Epithelial cell of proximal tubule (primary cell): ENCODE measurements at regions not wholly inside any gene's neighbourhood (a gene's known extent, or its start where the extent isn't known, plus 50 kb on each side); places are given as distances from the start of the nearest gene placed in this dataset.

ENCODE experiments used
- DNase-seq: peaks from one replicate; pipeline ENCODE4 v3.0.0-alpha.2; 2011; ENCODE audit warnings: low read depth
- H3K4me3 ChIP-seq: 2 replicates; pipeline ENCODE4 v1.5.1; 2011; ENCODE audit warnings: low read depth, mild to moderate bottlenecking, low read length
- CTCF ChIP-seq: conservative IDR thresholded peaks from 2 replicates; pipeline ENCODE4 v1.5.1; 2012; ENCODE audit warnings: low read depth, mild to moderate bottlenecking, low read length

GRCh38 chr2:239487272-239487671 lies 86.5 kb upstream of the HDAC4 start:
- TF ChIP-seq CTCF: no peak
- no peak for DNase-seq
- no peak overlapping the region for H3K4me3 ChIP-seq

- DNase-seq: no peak
- TF ChIP-seq CTCF: no peak
- H3K4me3 ChIP-seq: no peak overlapping the region
Observed at GRCh38 chr2:239485622-239486021, 84.8 kb upstream of the HDAC4 start.

- TF ChIP-seq CTCF: no peak
- no peak overlapping the region for H3K4me3 ChIP-seq
- no peak for DNase-seq
Observed at GRCh38 chr2:239484571-239485355, 83.9 kb upstream of the HDAC4 start.

GRCh38 chr2:239482778-239483712 lies 82.2 kb upstream of the HDAC4 start:
- H3K4me3 ChIP-seq: no peak overlapping the region
- TF ChIP-seq CTCF: no peak
- no peak for DNase-seq

- no peak for TF ChIP-seq CTCF
- no peak for DNase-seq
- no peak overlapping the region for H3K4me3 ChIP-seq
Observed at GRCh38 chr2:239479471-239479870, 78.7 kb upstream of the HDAC4 start.

- no peak for DNase-seq
- TF ChIP-seq CTCF: no peak
Observed at GRCh38 chr2:239477591-239477990, 76.8 kb upstream of the HDAC4 start.

More at GRCh38 chr2:239477591-239477990, 76.8 kb upstream of the HDAC4 start:
- H3K4me3 ChIP-seq: no peak overlapping the region
